Nucleus accumbens (tissue), 56 donors: ENCODE measurements at regions not wholly inside any gene's neighbourhood (a gene's known extent, or its start where the extent isn't known, plus 50 kb on each side); places are given as distances from the start of the nearest gene placed in this dataset.

Experiments
- DNase-seq, 56 donors: peaks; one replicate each; lab custom pipeline; 2025; lab: John Stamatoyannopoulos, UW

DNA sequence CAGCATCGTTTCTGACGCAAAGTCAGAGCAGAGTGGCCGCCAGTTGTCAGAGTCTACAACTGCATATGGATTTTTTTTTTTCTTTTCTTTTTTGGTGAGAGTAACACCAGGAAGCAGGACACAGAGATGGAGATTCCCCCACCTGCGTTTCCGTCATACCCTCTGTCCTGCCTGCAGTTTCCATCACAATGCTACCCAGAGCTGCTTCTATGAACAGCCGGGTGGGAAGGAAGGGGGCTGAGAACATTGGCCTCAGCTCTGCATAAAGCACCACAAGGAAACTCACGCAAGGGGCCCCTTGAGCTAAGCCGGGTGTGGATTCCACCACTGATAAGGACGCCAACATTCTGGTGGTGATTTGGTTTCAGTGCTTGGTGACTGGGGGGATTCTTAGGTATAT, 183.5 kb upstream of the AFDN start:
- DNase-seq: no peak

DNA sequence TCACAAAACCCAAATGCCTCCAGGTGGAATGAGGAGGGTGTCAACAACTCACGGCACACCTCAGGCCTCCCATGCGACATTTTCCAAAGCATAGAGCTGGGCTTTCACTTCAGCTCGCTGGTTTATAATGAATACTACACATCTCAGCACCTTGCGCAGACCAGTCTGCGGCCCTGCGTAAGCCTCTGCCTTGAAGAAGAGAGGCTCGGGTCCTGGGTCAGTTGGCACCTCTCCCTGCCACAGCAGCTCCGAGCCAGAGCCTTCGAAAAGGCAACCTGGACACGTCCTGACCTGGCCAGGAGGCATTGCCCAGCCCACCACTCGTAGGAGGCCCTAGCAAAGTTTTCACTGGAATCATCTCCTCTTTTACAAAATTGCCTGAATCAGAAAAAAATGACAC, 183.0 kb upstream of the AFDN start:
- no peak for DNase-seq

DNA sequence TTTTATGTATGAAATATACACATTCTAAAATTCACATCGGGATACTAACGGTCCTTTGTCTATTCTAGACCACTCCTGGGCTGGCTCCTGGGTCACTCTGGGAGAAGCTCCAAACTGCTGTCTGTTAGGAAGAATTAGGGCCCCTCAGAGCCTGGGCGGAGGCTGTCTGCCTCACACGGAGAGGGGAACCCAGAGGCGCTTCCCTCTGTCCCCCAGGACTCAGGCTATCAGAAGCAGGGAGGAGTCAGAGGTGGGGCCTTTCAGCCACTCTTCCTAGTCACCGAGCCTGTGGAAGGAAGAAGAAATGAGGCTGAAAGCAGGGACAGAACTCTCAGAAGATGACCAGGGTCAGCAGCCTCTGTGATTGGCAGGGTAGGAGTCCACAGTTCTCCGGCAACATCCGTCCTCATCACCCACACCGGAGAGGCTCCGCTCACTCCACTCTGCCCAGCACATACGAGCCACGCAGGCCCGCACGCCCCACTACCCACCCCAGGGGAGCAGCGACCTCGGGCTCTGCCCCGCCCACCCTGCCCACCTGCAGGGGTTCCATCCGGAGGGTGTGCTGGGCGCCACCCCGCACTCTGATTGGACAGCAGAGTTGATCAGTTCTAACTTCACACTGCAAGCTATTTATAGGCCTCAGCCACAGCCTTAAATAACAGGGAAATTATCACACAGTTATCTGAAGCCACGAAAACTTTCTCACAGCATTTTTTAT, 182.1 kb upstream of the AFDN start:
- no peak for DNase-seq

DNA sequence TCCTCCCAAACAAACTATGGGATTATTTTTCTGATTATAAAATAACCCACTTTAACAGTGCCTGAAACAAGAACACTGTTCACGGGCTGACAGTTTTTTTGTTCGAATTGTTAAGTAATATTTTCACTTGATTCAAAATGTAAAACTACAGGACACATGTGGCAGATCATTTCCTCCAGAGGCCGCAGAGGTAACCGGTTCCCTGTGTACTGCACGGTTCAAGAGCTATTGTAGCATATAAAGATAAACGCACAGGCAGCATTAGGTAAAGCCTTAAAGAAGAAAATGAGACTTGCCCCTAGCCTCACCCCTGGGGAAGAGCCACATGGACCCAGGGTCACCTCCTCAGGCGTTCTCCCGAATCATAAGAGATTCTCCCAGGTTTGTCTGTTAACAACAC, 181.3 kb upstream of the AFDN start:
- no peak for DNase-seq

DNA sequence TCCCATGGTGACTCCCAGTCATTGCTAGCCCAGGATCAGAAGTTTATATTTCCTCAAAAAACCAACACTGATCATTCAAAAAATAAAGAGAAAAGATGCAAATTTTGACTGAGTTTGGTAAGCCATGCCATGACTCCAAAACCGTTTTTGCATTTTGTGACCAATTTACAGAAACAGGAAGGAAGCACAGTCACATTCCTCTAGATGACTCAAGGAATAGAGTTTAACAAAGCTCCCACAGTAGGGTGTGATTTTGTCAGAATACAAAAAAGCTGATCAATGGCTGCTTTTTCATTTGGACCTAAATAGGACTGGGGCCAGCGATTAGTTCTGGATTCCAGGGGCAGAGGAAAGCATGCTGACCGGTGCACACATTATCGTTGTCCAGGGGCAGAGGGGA, 179.4 kb upstream of the AFDN start:
- no peak for DNase-seq

DNA sequence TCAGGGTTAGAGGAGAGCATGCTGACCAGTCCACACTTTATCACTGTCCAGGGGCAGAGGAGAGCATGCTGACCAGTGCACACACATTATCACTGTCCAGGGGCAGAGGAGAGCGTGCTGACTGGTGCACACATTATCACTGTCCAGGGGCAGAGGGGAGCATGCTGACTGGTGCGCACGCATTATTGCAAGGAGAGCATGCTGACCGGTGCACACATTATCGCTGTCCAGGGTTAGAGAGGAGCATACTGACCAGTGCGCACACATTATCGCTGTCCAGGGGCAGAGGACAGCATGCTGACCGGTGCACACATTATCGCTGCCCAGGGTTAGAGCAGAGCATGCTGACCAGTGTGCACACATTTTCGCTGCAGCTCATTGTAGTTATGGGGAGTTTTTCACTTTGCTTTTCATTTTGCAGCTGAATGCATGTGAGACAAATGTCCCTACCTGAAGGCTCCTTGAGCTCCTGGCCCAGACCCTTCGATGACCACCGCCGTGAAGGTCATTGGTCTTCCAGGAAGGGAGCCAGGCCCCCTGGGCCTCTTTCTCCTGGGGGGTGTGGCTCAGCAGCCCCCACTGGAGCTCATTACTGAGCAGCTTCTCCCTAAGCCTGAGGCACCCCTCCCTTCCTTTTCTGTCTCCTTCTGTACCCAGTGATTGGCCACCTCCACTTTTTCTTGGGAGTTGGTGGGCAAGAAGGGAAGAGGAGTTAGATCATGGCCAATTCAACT, 178.8 kb upstream of the AFDN start:
- DNase-seq: no peak

DNA sequence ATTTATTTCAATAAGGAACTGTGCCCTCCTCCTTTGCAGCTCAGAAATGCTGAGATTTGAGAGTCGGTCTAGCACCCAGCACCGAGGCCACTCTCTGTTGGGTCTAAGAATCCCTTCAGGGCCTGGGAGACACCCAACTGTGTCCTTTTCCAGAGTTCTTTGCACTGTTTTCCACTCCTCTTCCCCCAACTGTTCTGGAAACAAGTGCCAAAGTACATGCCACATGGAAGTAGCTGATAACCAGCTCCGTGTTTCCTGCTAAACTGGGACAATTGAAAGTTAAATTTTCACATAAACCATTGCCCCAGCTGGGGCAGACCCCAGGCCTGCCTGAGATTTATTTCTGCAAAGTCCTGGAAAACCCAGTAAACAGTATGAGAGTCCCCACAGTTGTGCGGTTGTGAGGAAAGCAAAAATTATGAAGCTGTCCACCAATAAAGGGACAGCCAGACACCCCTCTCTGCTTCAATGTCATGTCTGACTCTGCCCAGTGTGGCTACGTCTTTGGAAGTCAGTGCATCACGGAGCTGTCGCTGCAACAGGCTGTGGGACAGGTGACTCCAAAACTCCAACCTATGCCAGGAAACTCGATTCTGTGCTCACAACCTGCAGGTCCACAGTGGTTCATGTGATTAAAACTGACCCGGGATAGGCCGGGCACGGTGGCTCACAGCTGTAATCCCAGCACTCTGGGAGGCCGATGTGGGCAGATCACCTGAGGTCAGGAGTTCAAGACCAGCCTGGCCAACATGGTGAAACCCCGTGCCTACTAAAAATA, 178.0 kb upstream of the AFDN start:
- DNase-seq: no peak

DNA sequence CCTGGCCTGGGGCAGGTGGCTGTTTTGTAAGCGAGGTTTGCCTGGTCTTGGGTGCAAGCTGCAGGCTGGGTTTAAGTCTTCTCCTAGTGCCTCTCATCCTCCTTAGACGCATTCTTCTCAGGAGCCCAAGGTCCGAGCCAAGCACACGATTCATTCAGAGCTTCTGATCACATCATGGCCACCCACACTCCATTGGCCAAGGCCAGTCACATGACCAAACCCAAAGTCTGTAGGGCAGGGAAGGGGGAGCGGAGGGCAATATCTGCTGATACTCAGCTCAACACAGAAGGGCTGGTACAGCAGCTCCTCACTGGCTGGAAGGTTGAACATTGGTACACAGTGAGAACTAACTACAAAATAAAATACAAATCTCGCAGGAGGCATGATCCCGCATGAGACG, 177.2 kb upstream of the AFDN start:
- DNase-seq: no peak

DNA sequence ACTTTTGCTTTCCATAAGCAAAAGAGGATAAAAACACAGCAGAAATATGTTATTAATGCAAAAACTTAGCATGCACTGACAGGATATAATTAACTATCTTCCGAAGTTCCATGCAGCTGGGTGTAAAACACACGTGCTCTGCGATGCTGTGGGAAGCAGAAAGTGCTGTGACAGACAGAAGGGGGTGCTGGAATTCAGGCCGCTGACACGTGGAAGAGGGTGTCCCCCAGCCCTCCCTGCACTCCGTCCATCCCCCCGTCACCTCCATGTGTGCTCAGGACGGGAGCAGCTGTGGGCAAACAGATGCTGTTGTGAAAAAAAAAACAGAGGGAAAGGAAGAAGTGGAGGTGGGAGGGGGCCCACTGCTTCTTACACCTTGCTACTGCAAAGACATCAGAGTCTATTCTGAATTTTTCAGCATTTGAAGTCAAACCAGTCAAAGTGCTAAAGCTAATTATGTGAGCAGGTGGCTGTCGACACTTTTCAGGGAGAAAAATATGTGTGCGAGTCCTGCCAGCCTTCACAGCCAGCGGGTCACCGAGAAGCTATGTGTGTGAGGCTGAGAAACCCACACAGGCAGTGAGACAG, 175.9 kb upstream of the AFDN start:
- DNase-seq: peak in 2 of 56 donors; percentile 13 to 18

DNA sequence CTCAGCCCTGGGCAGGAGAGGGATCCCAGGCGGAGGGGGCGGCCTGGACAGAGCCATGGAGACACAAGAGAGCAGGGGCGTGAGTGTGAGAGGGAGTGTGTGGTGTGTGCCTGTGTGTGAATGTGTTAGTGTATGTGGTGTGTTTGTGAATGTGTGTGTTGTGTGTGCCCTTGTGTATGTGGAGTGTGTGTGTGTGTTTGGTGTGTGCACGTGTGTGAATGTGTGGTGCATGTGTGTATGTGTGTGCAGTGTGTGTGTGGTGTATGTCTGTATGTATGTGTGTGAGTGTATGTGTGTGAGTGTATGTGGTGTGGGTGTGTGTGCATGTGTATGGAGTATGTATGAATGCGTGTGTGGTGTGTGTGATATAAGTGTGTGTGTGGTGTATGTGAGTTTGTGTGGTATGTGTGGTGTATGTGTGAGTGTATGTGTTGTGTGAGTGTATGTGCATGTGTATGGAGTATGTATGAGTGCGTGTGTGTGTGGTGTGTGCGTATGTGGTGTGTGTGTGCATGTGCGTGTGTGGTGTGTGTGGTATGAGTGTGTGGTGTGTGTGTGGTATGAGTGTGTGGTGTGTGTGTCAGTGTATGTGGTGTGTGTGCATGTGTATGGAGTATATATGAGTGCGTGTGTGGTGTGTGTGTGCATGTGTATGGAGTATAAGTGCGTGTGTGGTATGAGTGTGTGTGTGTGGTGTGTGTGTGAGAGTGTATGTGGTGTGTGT, 175.2 kb upstream of the AFDN start:
- no peak for DNase-seq

DNA sequence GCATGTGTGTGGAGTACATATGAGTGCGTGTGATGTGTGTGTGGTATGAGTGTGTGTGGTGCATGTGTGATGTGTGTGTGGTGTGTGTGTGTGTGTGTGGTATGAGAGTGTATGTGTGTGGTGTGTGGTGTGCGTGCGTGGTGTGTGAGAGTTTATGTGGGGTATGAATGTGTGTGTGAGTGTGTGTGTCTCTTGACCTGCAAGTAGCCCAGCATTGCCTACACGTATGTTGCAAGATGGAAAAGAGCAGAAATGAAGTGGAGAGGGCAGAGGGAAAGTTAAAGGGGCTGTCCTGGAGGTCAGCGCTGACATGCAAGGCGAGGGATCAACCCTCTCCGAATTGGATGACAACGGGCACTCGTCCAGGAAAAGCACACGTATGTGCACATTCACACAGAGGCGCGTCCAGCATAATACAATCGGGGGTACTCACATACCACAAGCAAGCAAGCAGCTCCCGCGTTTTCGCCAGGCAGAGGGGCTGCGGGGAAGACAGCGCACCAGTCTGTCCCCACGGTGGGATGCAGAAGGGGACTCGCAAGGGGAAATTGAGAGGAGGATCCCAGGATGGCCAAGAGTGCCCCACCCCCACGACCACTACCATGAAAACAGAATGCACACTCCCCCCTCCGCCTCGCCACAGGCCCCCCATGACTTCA, 174.5 kb upstream of the AFDN start:
- DNase-seq: no peak

DNA sequence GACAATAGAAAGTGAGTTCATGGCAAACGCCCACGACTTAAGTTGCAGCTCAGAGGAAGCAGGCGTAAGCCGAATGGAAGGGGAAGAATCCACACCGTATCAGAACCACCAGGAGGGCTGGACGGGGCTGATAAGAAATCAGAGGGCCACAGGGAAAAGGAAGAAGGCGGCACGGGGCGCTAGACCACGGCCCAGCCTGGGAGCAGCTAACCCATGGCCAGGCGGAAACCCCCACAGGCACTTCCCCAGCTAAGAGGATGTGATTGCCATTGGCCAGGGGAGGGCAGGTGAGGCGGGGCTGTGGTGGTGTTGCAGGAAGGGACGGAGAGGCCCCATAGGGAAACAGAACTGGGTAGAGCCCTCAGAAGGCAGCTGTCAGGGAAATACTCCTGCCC, 174.0 kb upstream of the AFDN start:
- DNase-seq: no peak

DNA sequence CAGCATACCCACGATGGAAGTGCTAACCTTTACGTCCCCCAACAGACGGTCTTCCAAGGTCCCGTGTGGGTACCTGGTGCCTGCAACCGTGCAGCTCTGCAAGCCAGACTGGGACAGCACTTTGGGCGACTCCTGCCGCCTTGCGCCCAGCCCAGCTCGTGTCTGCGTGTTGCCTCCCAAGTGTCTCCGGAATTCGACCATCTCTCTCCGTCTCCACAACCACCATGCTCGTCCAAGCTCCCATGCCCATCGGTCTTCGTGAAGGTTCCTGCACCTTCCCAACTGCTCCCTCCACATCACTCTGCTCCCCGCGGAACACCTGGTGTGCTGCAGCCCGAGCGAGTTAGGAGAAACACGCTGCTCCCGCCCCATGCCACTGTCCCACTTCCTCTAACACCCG, 173.2 kb upstream of the AFDN start:
- DNase-seq: no peak

DNA sequence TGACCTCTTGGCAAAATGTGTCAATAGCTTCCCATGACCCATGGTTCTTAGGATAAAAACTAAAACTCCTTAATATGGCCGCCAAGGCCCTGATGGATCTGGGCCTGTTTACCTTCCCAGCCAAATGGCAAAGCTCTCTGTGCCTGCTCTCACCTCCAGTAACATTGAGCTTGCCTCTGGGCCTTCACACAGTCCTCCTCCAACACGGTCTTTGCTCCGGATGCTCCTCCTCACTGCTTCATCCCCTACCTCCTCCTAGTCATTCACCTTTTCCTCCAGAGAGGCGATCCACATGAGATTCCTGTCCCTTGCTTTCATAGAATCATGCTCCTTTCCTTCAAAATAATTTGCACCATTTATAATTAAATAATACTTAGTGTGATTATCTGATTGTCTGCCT, 172.3 kb upstream of the AFDN start:
- DNase-seq: no peak

DNA sequence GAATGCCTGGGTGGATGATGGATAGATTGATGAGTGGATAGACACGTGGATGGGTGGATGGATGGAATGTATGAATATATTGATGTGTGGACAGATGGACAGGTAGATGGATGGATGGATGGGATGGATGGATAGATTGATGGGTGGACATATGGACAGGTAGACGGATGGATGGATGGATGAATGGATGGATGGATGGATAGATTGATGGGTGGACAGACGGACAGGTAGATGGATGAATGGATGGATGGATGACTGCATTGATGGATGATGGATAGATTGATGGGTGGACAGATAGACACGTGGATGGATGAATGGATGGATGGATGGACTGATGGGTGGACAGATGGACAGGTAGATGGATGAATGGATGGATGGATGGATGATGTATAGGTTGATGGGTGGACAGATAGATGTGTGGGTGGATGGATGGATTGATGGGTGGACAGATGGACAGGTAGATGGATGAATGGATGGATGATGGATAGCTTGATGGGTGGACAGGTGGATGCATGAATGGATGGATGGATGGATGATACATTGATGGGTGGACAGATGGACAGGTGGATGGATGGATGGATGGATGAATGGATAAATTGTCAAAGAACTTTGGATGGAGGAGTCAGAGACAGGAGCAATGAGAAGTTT, 171.4 kb upstream of the AFDN start:
- no peak for DNase-seq

DNA sequence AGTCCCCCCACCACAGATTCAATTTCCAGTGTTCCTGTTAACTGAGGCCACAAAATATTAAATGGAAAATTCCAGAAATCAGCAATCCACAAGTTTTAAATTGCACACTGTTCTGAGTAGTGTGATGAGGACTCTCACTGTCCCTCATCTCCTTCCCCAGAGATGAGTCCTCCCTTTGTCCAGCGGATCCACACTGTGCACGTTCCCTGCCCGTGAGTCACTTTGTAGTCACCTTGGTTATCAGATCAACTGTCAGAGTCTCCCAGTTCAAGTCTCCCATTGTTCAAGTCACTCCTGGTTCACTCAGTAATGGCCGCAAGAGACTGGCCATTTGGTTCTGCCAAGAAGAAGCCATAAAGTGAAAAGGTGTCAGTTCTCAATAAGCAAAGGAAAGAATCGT, 168.6 kb upstream of the AFDN start:
- no peak for DNase-seq

DNA sequence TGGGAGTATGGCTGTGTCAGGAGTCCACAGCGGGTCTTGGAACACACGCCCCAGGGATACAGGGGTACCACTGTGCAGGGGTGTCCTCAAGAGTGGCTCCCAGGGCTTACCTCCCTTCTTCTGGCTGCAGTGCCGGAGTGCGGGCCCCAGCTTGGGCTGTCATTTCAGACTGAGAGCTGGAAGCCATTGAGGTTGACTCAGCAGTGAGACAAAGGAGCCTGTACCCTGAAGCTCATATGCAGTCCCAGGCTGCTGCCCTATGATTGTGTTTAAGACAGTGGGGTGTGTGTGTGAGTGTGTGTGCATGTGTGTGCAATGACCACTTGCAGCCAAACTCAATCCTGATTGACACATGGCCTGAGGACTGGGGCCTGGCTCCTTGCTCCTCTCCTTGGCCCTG, 167.7 kb upstream of the AFDN start:
- DNase-seq: peak in 2 of 56 donors; percentile 41 to 42

DNA sequence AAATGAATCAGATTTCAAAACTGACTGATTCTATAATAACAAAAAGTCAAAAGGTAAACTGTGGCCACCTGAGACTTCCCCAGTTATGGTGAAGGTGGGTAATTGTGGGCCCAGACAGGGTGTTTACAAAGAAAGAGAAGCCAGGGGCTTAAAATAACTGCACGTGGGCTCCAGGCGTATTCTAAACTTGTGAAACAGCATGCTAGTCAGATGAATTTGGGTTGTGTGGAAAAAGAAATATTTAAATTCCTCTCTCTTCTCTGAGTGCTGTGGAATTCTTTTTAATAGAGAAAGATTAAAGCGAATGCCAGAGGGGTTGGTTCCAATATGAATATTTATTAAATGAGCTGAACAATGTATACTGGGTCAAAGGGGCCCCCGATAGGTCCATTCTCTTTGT, 166.3 kb upstream of the AFDN start:
- no peak for DNase-seq

DNA sequence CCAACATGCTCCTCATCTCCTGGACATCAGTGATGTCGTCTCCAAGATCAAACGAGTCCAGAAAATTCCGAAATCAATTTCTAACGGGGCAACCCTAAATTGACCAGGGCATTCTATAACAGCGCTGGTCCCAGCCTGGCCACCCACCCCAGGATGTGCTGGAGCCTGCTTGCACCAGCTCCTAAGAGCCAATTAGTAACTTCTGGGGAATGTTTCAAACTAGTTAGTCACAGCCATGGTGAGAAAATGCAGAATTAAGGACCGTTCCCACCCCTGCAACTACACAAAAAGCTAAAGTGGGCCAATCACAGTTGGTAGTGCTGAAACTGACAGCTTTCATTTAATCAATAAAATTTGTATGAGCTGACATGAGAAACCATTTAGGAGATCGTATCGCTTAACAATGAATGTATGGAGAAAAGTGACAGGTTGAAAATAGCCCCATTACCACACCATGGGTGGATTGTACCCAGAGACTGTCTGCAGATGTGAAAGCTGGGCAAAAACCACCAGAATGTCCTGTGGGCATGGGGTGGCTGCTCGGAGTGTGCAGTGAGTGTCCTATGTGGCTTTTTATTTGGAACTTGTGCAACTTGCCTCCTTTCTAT, 165.7 kb upstream of the AFDN start:
- DNase-seq: no peak
